ENCODE measurements at regions not wholly inside any gene's neighbourhood (a gene's known extent, or its start where the extent isn't known, plus 50 kb on each side); places are given as distances from the start of the nearest gene placed in this dataset.

DNA sequence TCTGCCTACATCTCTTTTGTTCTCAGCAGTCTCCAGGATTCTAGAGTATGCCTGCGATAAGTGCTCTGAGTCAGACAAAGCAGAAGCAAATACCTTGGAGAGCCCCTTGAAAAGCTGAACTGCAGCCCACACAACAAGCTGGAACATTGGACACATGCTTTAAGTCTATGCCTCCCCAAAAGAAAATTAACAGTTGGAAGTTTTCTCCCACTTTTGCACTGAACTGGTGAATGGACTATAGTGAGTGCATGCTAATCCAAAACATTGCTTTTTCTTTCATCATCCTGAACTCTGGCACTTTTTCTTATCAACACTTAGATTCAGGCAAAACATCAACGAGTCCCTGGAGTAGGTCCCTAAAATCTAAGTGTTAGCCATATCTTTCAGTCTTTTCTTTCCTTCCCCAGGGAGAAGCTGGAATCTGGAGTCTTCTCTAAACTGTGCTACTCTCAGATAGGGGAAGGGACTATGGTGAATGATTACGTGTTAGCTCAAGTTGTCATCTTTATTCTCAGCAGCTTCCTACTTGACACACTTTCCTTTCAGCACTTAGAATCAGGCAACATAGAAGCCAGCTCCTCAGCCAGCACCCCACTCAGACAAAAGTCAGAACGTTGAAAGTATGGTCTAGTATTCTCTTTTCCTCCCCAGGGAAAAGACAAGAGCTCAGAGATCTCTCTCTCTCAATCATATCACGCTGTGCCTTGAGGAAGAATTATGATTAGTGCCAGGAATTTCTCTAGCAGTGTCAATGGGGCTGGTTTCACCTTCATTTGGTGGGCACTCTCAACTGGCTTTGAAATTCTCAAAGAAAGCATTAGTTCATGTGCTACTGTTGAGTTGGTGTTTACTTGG, 811.0 kb upstream of the GJE1 start:
- DNase-seq = peak; percentile 19
- Histone ChIP-seq H4K8ac (ENCODE audit: low read depth, low read length) (no peak overlapping the region), H2AK5ac (ENCODE audit: low read length) (no peak overlapping the region), H3K27ac (ENCODE audit: low read depth, low read length) (no peak overlapping the region), H3K23ac (ENCODE audit: low read length) (no peak overlapping the region), H2BK5ac (ENCODE audit: low read length) (no peak overlapping the region), H3K18ac (ENCODE audit: low read length) (no peak overlapping the region), H3K79me2 (ENCODE audit: control insufficient read depth, insufficient read depth, low read length) (no peaks in the 10 kb centered on the region), H2BK15ac (replicated peaks; ENCODE audit: low read depth) (no peak overlapping the region), H3K79me1 (ENCODE audit: low read length) (no peaks in the 10 kb centered on the region), H3K4me1 (ENCODE audit: control insufficient read depth, low read depth, low read length) (no peaks in the 10 kb centered on the region), H3K4me2 (ENCODE audit: low read length) (no peak overlapping the region), H3K4ac (ENCODE audit: low read depth, low read length) (no peak overlapping the region), H3K56ac (ENCODE audit: low read length) (no peak overlapping the region), H3K27me3 (ENCODE audit: insufficient read depth, low read length, poor library complexity) (no peaks in the 10 kb centered on the region), H3K36me3 (ENCODE audit: control insufficient read depth, insufficient read depth, low read length) (no peaks in the 10 kb centered on the region), H3K4me3 (ENCODE audit: low read length) (no peak overlapping the region), H2BK120ac (ENCODE audit: low read depth, low read length) (no peak overlapping the region), H4K5ac (ENCODE audit: low read length) (no peak overlapping the region), H3K9ac (ENCODE audit: low read length) (no peak overlapping the region)
- WGBS (ENCODE audit: extremely low coverage, insufficient coverage, low lambda C conversion rate) = no CpG with 5 or more reads among the region's 5 CpGs

DNA sequence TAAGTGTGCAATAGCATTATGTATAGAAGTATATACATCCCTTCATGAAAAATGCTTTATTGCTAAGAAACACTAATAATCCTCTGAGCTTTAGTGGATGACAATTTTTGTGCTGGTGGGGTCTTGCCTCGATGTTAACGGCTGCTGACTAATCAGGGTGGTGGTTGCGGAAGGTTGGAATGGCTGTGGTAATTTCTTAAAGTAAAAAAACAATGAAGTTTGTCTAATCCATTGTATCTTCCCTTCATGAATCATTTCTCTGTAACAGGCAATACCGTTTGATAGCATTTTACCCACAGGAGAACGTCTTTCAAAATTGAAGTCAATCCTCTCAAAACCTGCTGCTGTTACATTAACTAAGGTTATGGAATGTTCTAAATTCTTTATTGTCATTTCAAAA, 816.5 kb upstream of the GJE1 start:
- no peak overlapping the region for H3K23ac ChIP-seq (ENCODE audit: low read length)
- no peak overlapping the region for H3K9ac ChIP-seq (ENCODE audit: low read length)
- H3K4me3 ChIP-seq (ENCODE audit: low read length) = no peak overlapping the region
- H3K79me1 ChIP-seq (ENCODE audit: low read length) = no peaks in the 10 kb centered on the region
- no peak overlapping the region for H4K8ac ChIP-seq (ENCODE audit: low read depth, low read length)
- no peaks in the 10 kb centered on the region for H3K27me3 ChIP-seq (ENCODE audit: insufficient read depth, low read length, poor library complexity)
- no peak overlapping the region for H2BK15ac ChIP-seq (replicated peaks; ENCODE audit: low read depth)
- no peaks in the 10 kb centered on the region for H3K4me1 ChIP-seq (ENCODE audit: control insufficient read depth, low read depth, low read length)
- no peaks in the 10 kb centered on the region for H3K36me3 ChIP-seq (ENCODE audit: control insufficient read depth, insufficient read depth, low read length)
- DNase-seq = no peak
- WGBS (ENCODE audit: extremely low coverage, insufficient coverage, low lambda C conversion rate) = no CpG with 5 or more reads among the region's 5 CpGs
- H2BK120ac ChIP-seq (ENCODE audit: low read depth, low read length) = no peak overlapping the region
- H3K18ac ChIP-seq (ENCODE audit: low read length) = no peak overlapping the region
- no peak overlapping the region for H3K27ac ChIP-seq (ENCODE audit: low read depth, low read length)
- H3K4me2 ChIP-seq (ENCODE audit: low read length) = no peak overlapping the region
- no peak overlapping the region for H2BK5ac ChIP-seq (ENCODE audit: low read length)
- no peaks in the 10 kb centered on the region for H3K79me2 ChIP-seq (ENCODE audit: control insufficient read depth, insufficient read depth, low read length)
- H3K56ac ChIP-seq (ENCODE audit: low read length) = no peak overlapping the region
- no peak overlapping the region for H2AK5ac ChIP-seq (ENCODE audit: low read length)
- no peak overlapping the region for H4K5ac ChIP-seq (ENCODE audit: low read length)
- no peak overlapping the region for H3K4ac ChIP-seq (ENCODE audit: low read depth, low read length)

DNA sequence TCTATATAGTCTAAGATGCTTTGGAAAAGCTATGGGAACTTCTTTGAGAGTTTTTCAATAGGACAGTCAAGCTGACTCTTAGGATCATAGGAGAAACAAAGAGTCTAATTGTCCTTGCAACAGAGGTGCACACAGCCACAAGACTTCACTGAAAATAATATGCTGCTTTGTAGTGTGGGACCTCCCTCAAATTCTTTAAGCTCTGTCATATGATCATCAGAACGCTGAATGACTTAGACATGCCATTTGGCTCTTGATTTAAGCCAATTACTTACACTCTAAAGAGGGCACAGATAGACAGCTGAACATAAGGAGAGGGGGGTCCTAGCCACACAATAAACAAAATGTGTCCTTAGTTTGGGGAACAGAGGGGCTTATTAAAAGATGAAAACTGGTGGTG, 818.7 kb upstream of the GJE1 start:
- H3K9ac ChIP-seq (ENCODE audit: low read length) = no peak overlapping the region
- H2BK15ac ChIP-seq (replicated peaks; ENCODE audit: low read depth) = no peak overlapping the region
- no peak for DNase-seq
- no peaks in the 10 kb centered on the region for H3K79me2 ChIP-seq (ENCODE audit: control insufficient read depth, insufficient read depth, low read length)
- no peak overlapping the region for H3K27ac ChIP-seq (ENCODE audit: low read depth, low read length)
- no peak overlapping the region for H2AK5ac ChIP-seq (ENCODE audit: low read length)
- H3K27me3 ChIP-seq (ENCODE audit: insufficient read depth, low read length, poor library complexity) = no peaks in the 10 kb centered on the region
- H3K4me1 ChIP-seq (ENCODE audit: control insufficient read depth, low read depth, low read length) = no peaks in the 10 kb centered on the region
- H3K4me2 ChIP-seq (ENCODE audit: low read length) = no peak overlapping the region
- no peak overlapping the region for H3K4ac ChIP-seq (ENCODE audit: low read depth, low read length)
- no CpG with 5 or more reads among the region's 1 CpG for WGBS (ENCODE audit: extremely low coverage, insufficient coverage, low lambda C conversion rate)
- no peak overlapping the region for H2BK120ac ChIP-seq (ENCODE audit: low read depth, low read length)
- H3K23ac ChIP-seq (ENCODE audit: low read length) = no peak overlapping the region
- H3K79me1 ChIP-seq (ENCODE audit: low read length) = no peaks in the 10 kb centered on the region
- H3K4me3 ChIP-seq (ENCODE audit: low read length) = no peak overlapping the region
- no peak overlapping the region for H4K5ac ChIP-seq (ENCODE audit: low read length)
- no peak overlapping the region for H3K56ac ChIP-seq (ENCODE audit: low read length)
- no peaks in the 10 kb centered on the region for H3K36me3 ChIP-seq (ENCODE audit: control insufficient read depth, insufficient read depth, low read length)
- no peak overlapping the region for H2BK5ac ChIP-seq (ENCODE audit: low read length)
- H4K8ac ChIP-seq (ENCODE audit: low read depth, low read length) = no peak overlapping the region
- H3K18ac ChIP-seq (ENCODE audit: low read length) = no peak overlapping the region

DNA sequence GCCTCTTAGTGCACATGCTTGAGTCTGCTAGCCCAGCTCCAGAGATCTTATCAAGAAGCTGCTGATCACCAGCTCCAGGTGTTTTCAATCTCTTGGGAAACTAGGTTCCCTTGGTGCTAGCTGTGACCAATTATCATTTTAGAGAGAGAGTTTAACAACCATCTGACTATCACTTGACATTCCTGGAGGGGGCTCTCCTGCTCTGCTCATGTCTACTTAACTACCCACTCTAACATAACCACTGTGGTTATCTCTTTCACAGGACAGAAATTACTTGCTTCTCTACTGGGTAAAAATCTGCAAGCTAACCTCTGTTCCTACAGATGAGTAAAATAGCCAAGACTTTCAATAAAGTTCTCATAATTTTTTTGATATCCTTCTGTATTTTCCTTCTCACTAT, 823.4 kb upstream of the GJE1 start:
- Histone ChIP-seq H2BK15ac (replicated peaks; ENCODE audit: low read depth) (no peak overlapping the region), H3K27ac (ENCODE audit: low read depth, low read length) (no peak overlapping the region), H2BK120ac (ENCODE audit: low read depth, low read length) (no peak overlapping the region), H3K36me3 (ENCODE audit: control insufficient read depth, insufficient read depth, low read length) (no peaks in the 10 kb centered on the region), H3K56ac (ENCODE audit: low read length) (no peak overlapping the region), H3K79me1 (ENCODE audit: low read length) (no peaks in the 10 kb centered on the region), H3K4me2 (ENCODE audit: low read length) (no peak overlapping the region), H3K23ac (ENCODE audit: low read length) (no peak overlapping the region), H4K5ac (ENCODE audit: low read length) (no peak overlapping the region), H4K8ac (ENCODE audit: low read depth, low read length) (no peak overlapping the region), H3K9ac (ENCODE audit: low read length) (no peak overlapping the region), H3K4me3 (ENCODE audit: low read length) (no peak overlapping the region), H3K79me2 (ENCODE audit: control insufficient read depth, insufficient read depth, low read length) (no peaks in the 10 kb centered on the region), H3K27me3 (ENCODE audit: insufficient read depth, low read length, poor library complexity) (no peaks in the 10 kb centered on the region), H3K18ac (ENCODE audit: low read length) (no peak overlapping the region), H2AK5ac (ENCODE audit: low read length) (no peak overlapping the region), H3K4ac (ENCODE audit: low read depth, low read length) (no peak overlapping the region), H2BK5ac (ENCODE audit: low read length) (no peak overlapping the region), H3K4me1 (ENCODE audit: control insufficient read depth, low read depth, low read length) (no peaks in the 10 kb centered on the region)
- peak; percentile 62 for DNase-seq

DNA sequence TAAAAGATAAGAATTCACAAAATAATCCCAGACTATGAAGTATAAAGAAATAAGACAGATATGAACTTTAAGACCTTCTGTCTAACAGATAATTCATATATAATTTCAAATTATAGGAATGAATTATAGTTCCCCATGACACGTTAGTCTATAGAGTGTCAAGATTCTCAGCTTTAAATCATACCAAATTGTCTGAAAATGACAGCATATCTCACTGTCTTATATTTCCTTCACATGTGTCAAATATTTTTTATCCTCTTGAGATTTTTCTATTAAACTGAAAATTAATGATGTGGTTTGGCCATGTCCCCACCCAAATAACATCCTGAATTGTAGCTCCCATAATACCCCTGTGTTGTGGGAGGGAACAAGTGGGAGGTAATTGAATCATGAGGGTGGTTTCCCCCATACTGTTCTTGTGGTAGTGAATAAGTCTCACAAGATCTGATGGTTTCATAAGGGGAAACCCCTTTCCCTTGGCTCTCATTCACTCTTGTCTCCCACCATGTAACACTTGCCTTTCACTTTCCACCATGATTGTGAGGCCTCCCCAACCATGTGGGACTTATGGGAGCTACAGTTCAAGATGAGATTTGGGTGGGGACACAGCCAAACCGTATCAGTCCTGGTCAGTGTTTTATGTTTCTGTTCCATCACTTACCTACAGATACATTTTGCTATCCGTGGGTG, 825.3 kb upstream of the GJE1 start:
- Histone ChIP-seq H3K9ac (ENCODE audit: low read length) (no peak overlapping the region), H3K27ac (ENCODE audit: low read depth, low read length) (no peak overlapping the region), H2BK15ac (replicated peaks; ENCODE audit: low read depth) (no peak overlapping the region), H3K4me1 (ENCODE audit: control insufficient read depth, low read depth, low read length) (no peaks in the 10 kb centered on the region), H3K79me1 (ENCODE audit: low read length) (no peaks in the 10 kb centered on the region), H3K4me2 (ENCODE audit: low read length) (no peak overlapping the region), H3K18ac (ENCODE audit: low read length) (no peak overlapping the region), H3K36me3 (ENCODE audit: control insufficient read depth, insufficient read depth, low read length) (no peaks in the 10 kb centered on the region), H2AK5ac (ENCODE audit: low read length) (no peak overlapping the region), H3K4me3 (ENCODE audit: low read length) (no peak overlapping the region), H3K79me2 (ENCODE audit: control insufficient read depth, insufficient read depth, low read length) (no peaks in the 10 kb centered on the region), H4K5ac (ENCODE audit: low read length) (no peak overlapping the region), H2BK5ac (ENCODE audit: low read length) (no peak overlapping the region), H3K4ac (ENCODE audit: low read depth, low read length) (no peak overlapping the region), H3K23ac (ENCODE audit: low read length) (no peak overlapping the region), H3K56ac (ENCODE audit: low read length) (no peak overlapping the region), H2BK120ac (ENCODE audit: low read depth, low read length) (no peak overlapping the region), H4K8ac (ENCODE audit: low read depth, low read length) (no peak overlapping the region), H3K27me3 (ENCODE audit: insufficient read depth, low read length, poor library complexity) (no peaks in the 10 kb centered on the region)
- no CpG with 5 or more reads among the region's 3 CpGs for WGBS (ENCODE audit: extremely low coverage, insufficient coverage, low lambda C conversion rate)
- no peak for DNase-seq

Data from mesendoderm (in vitro differentiated cells).